Motor neuron (in vitro differentiated cells): ENCODE measurements at regions not wholly inside any gene's neighbourhood (a gene's known extent, or its start where the extent isn't known, plus 50 kb on each side); places are given as distances from the start of the nearest gene placed in this dataset.
A peak's percentile ranks its signal among the peaks of the same experiment; 100 is the strongest.

Source experiments
- ATAC-seq, 8 experiments: fragments of 200-7000 bp; cut with Tn5 transposase; replicated peaks in 6 of 8; 2 replicates each; pipeline ENCODE4 v1.8.0; 2021; ENCODE audit warnings: mild to moderate bottlenecking in 8 of 8, moderate library complexity in 8 of 8
- H3K27ac ChIP-seq, 2 donors: fragments of 250-450 bp; sonication (Bioruptor Pico); 2 replicates each; pipeline ENCODE4 v1.9.0; 2021; ENCODE audit warnings: antibody characterized with exemption in 2 of 2, mild to moderate bottlenecking in 2 of 2, moderate library complexity in 1 of 2
- H3K4me1 ChIP-seq, 2 donors: fragments of 250-450 bp; sonication (Bioruptor Pico); replicated peaks in 1 of 2; 2 replicates each; pipeline ENCODE4 v1.6.1; 2021; ENCODE audit warnings: antibody characterized with exemption in 2 of 2, mild to moderate bottlenecking in 2 of 2, moderate library complexity in 1 of 2
- H3K4me3 ChIP-seq, 5 donors: fragments of 250-450 bp; sonication (Bioruptor Pico); 2 replicates each; pipeline ENCODE4 v1.9.0; 2021; ENCODE audit warnings: antibody characterized with exemption in 5 of 5, mild to moderate bottlenecking in 5 of 5, moderate library complexity in 4 of 5
- WGBS, 10 experiments: fragments of 450-650 bp; shearing (Covaris generic); methylation state at CpG; one replicate each; pipeline ENCODE4 v1.0.0; 2022; 5-methylcytosine and 5-hydroxymethylcytosine counted together
- in situ Hi-C, 9 experiments: fragments of 400-800 bp; cut with MboI; loops; one replicate each; pipeline ENCODE4 v1.15.0; 2021; ENCODE audit warnings: low sequenced_read_pairs in 9 of 9, low pct_unique_long_range_greater_than_20kb in 2 of 9; ENCODE audit not compliant: unreplicated experiment in 9 of 9

DNA sequence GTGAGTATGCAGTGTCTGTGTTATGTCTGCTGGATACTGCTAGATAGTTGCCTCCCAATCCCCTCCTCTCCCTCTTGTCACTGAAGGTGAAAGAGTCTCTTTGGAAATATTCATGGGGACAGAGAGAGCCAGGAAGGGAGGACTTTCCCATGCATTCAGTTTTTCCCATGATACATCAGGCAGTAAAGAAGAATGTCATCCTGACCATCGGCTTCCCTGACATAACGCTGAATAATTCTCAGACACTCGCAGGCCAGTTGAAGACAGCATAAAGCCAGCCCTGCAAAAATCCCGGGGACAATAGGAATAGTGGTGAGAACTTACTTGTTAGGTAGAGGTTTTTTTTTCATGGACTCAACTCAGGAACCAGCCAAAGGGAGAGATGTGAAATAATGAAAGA lies 58.1 kb downstream of the KLF4 start:
- in situ Hi-C loops, result no loop called here
- Histone ChIP-seq H3K4me3 (no peak overlapping the region), H3K4me1 (no peaks in the 10 kb centered on the region), H3K27ac (no peak overlapping the region)
- ATAC-seq, result peak in 3 of 8 experiments; percentile 17 to 35 (median 33)
- WGBS, 10 experiments, result 40 to 100% (median 75%) methylated on average over 1 to 4 of the region's 4 CpGs; no CpG with 5 or more reads in 2 of the 10 experiments

GRCh38 chr9:107430071-107430470 lies 59.5 kb downstream of the KLF4 start:
- no peaks in the 10 kb centered on the region for H3K4me1 ChIP-seq
- in situ Hi-C loops, result no loop called here

DNA sequence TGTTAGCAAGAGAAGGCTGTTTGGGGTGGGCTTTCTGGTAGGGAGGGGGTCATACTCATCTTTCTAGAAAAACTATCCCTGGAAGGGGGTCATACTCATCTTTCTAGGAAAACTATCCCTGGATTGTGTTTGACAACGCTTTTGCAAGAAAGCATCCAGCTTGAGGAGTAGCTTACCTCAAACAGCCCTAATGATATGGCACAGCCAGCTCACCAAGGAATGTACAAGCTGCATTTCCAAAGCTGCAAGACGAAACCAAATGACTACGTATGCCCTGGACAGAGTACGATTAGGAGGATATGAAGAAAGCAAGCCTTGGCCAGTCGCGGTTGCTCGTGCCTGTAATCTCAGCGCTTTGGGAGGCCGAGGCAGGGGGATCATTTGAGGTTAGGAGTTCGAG lies 63.4 kb downstream of the KLF4 start:
- in situ Hi-C loops, result no loop called here
- no peak overlapping the region for H3K4me3 ChIP-seq
- H3K4me1 ChIP-seq, result peaks cover 0 to 6% of the 10 kb centered on the region in 2 donors
- 70 to 100% (median 95%) methylated on average over 3 to 10 of the region's 10 CpGs; no CpG with 5 or more reads in 3 of the 10 experiments for WGBS, 10 experiments
- H3K27ac ChIP-seq, result no peak overlapping the region
- no peak for ATAC-seq

More at GRCh38 chr9:107430071-107430470, 59.5 kb downstream of the KLF4 start:
- no peak for ATAC-seq
- WGBS, 10 experiments, result 43 to 100% (median 86%) methylated on average over 1 to 3 of the region's 7 CpGs; no CpG with 5 or more reads in 5 of the 10 experiments
- H3K27ac ChIP-seq, result no peak overlapping the region
- no peak overlapping the region for H3K4me3 ChIP-seq

- Histone ChIP-seq H3K4me1 (peaks cover 0 to 6% of the 10 kb centered on the region in 2 donors), H3K4me3 (no peak overlapping the region), H3K27ac (no peak overlapping the region)
- WGBS, 10 experiments, result 7 to 100% (median 65%) methylated on average over 1 to 31 of the region's 47 CpGs; no CpG with 5 or more reads in 2 of the 10 experiments
- peak; percentile 8 to 65 (median 29) for ATAC-seq
- in situ Hi-C loops, result no loop called here
Measured at GRCh38 chr9:107425101-107426025, 64.2 kb downstream of the KLF4 start.

DNA sequence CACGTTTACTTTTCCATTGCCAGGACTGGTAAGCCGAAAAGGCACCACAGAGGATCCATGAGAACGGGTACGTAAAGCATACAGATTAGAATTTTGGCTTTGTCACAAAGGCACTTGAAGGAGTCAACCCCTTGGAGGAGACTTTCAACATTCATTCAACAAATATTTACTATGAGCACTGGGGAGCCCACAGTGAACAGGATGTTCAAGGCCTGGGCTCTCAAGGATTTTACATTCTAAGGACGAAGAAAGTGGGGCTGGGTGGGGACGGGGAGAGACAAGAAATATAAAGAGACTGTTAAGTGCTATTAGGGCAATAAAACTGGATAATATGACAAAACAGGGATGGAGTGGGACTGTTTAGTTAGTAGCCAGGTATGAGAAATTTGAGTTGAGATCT lies 66.0 kb downstream of the KLF4 start:
- peaks cover 0 to 6% of the 10 kb centered on the region in 2 donors for H3K4me1 ChIP-seq
- no peak overlapping the region for H3K4me3 ChIP-seq
- ATAC-seq, result no peak
- in situ Hi-C loops, result no loop called here
- WGBS, 10 experiments, result 67 to 100% (median 89%) methylated on average over 1 to 6 of the region's 6 CpGs
- H3K27ac ChIP-seq, result no peak overlapping the region

- WGBS, 10 experiments, result 0 to 100% (median 21%) methylated on average over 1 to 8 of the region's 9 CpGs; no CpG with 5 or more reads in 2 of the 10 experiments
- in situ Hi-C loops, result no loop called here
- H3K27ac ChIP-seq, result no peak overlapping the region
- ATAC-seq, result peak; percentile 94 to 100 (median 99)
- H3K4me3 ChIP-seq, result no peak overlapping the region
- H3K4me1 ChIP-seq, result peaks cover 0 to 6% of the 10 kb centered on the region in 2 donors
Measured at GRCh38 chr9:107422189-107423185, 67.1 kb downstream of the KLF4 start.

GRCh38 chr9:107410420-107410819 lies 79.1 kb downstream of the KLF4 start:
- no peak overlapping the region for H3K27ac ChIP-seq
- H3K4me3 ChIP-seq, result no peak overlapping the region
- ATAC-seq, result no peak
- no peaks in the 10 kb centered on the region for H3K4me1 ChIP-seq
- in situ Hi-C loops, result no loop called here
- 67 to 100% (median 98%) methylated on average over 1 to 3 of the region's 3 CpGs; no CpG with 5 or more reads in 4 of the 10 experiments for WGBS, 10 experiments

DNA sequence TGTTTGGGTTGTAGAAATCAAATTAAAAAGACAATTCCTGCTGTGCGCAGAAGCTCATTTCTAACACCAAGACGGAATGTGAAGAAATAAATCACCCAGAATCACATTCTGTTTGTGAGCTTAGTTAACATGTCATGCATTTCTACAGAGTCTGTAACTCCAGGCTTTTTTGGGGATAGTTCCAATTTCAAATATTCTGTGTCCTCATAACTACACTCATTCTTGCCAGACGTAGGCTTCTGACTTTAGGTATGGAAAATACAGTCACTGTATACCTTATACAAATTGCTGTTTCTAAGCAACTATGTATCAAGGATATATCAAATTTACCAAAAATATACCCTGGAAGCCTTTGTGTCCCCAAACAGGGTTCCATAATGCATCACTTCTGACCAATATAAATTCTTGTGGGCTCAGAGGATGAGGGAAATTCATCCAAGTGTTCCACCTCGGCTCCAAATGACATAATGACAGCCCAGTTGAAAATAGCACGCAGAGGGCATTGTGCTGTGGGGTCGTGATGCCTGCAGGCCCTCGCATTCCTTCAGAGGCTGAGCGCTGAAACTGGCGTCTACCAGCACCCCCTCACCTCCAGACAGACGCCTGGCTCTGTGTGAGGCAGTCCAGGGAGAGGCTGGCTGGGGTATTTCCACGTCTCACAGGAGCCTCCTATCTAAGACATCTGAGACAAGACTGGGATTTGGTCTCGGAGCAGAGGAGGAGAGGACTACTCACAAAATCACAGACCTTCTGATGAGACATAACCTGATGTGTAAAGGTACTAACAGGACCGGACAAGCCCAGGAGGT lies 79.8 kb downstream of the KLF4 start:
- no peak overlapping the region for H3K27ac ChIP-seq
- WGBS, 10 experiments, result 55 to 100% (median 88%) methylated on average over 1 to 7 of the region's 13 CpGs
- in situ Hi-C loops, result no loop called here
- H3K4me3 ChIP-seq, result no peak overlapping the region
- H3K4me1 ChIP-seq, result no peaks in the 10 kb centered on the region
- no peak for ATAC-seq

DNA sequence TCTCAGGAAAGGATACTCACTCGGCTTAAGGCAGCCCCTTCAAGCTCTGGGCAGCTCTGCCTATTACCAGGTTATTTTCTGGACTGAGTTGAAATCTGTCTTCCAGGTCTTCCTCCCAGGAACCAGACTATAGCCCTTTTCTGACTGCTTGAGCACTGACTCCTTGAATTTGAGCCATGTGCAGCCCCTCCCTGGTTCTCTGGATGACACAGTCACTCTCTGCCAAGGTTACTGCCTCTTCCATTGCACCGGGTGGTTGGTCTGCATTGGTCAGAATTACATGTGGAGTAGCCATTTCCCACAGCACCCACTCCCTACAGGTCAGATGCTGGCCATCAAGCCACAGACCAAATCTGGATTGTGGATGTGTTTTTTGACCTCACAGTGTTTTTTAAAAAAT lies 81.9 kb downstream of the KLF4 start:
- 60% methylated on average over 1 of the region's 2 CpGs; no CpG with 5 or more reads in 8 of the 10 experiments for WGBS, 10 experiments
- in situ Hi-C loops, result no loop called here
- Histone ChIP-seq H3K4me3 (no peak overlapping the region), H3K4me1 (no peaks in the 10 kb centered on the region), H3K27ac (no peak overlapping the region)
- ATAC-seq, result peak in 2 of 8 experiments; percentile 79 to 80

DNA sequence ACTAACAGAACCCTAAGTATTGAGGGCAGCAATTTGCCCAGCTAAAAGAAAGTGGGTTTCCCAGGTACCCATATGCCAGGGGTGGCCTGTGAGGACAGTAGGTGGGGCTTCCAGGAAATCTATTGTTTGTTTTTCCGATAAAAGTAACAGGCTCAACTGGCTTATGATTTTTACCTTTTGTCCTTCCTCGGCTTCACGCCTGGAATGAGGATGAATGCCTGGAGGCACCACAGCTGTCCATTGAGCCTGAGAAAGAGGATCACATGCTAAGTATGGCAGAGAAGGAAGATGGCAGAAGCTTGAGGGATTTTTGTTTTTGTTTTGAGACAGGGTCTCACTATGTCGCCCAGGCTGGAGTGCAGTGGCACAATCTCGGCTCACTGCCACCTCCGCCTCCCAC lies 84.1 kb downstream of the KLF4 start:
- in situ Hi-C loops, result no loop called here

GRCh38 chr9:107404736-107405135 lies 84.8 kb downstream of the KLF4 start:
- 58 to 96% (median 81%) methylated on average over 1 to 6 of the region's 8 CpGs; no CpG with 5 or more reads in 1 of the 10 experiments for WGBS, 10 experiments
- no peak for ATAC-seq
- in situ Hi-C loops, result no loop called here

More for the DNA sequence above, 84.1 kb downstream of the KLF4 start:
- H3K27ac ChIP-seq, result no peak overlapping the region
- H3K4me3 ChIP-seq, result no peak overlapping the region
- ATAC-seq, result no peak
- H3K4me1 ChIP-seq, result no peaks in the 10 kb centered on the region
- 74 to 100% (median 87%) methylated on average over 1 to 4 of the region's 6 CpGs; no CpG with 5 or more reads in 3 of the 10 experiments for WGBS, 10 experiments

DNA sequence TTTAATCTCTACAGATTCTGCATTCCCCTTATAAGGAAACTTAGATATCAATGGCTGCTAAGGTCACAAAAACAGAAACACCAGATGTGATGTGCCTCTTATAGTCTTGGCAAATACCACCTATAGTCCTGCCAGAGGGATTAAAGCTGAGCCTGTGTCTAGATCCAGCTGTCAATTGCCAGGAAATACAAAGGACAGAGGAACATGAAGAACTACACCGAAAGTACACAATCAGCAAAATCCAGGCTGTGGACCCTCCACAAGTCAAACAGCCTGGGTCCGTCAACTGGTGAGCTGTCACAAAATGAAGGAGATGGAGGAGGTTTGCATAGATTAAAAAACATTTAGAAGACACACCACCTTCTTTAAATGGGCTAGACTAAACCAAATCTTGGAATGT lies 85.4 kb downstream of the KLF4 start:
- Histone ChIP-seq H3K27ac (no peak overlapping the region), H3K4me1 (no peaks in the 10 kb centered on the region), H3K4me3 (no peak overlapping the region)
- in situ Hi-C loops, result no loop called here
- peak in 1 of 8 experiments; percentile 53 for ATAC-seq
- 80 to 90% (median 83%) methylated on average over 1 to 2 of the region's 2 CpGs; no CpG with 5 or more reads in 4 of the 10 experiments for WGBS, 10 experiments

More at GRCh38 chr9:107404736-107405135, 84.8 kb downstream of the KLF4 start:
- H3K4me1 ChIP-seq, result no peaks in the 10 kb centered on the region
- H3K4me3 ChIP-seq, result no peak overlapping the region
- H3K27ac ChIP-seq, result no peak overlapping the region
